WTC11 (cell line): ENCODE measurements at regions not wholly inside any gene's neighbourhood (a gene's known extent, or its start where the extent isn't known, plus 50 kb on each side); places are given as distances from the start of the nearest gene placed in this dataset.

Experiments used
- ATAC-seq: fragments of 200-7000 bp; cut with Tn5 transposase; 2 replicates; pipeline ENCODE4 v1.10.0; 2021; ENCODE audit warnings: mild to moderate bottlenecking, moderate library complexity
- CTCF ChIA-PET: fragments of 300-600 bp; sonication (Branson Sonifier 250); formaldehyde crosslinking; loops from one replicate; lab custom pipeline; 2021; ENCODE audit warnings: antibody characterized with exemption; lab: Charles Lee
- POLR2A ChIA-PET: fragments of 350-600 bp; sonication (Branson Sonifier 250); formaldehyde crosslinking; loops from one replicate; lab custom pipeline; 2021; ENCODE audit warnings: antibody characterized with exemption; lab: Charles Lee
- DNase-seq: peaks from one replicate; pipeline ENCODE4 v3.0.0; 2021; ENCODE audit warnings: low spot score
- H3K27ac Mint-ChIP-seq: 2 replicates; pipeline ENCODE4 v1.8.0; 2021; ENCODE audit warnings: mixed read lengths
- H3K27me3 Mint-ChIP-seq: 2 replicates; pipeline ENCODE4 v1.8.0; 2021; ENCODE audit warnings: low read depth, mild to moderate bottlenecking, moderate library complexity, mixed read lengths
- H3K36me3 Mint-ChIP-seq: 2 replicates; pipeline ENCODE4 v1.8.0; 2021; ENCODE audit warnings: mixed read lengths
- H3K4me1 Mint-ChIP-seq: 2 replicates; pipeline ENCODE4 v1.8.0; 2022; ENCODE audit warnings: mixed read lengths
- H3K4me3 Mint-ChIP-seq: 2 replicates; pipeline ENCODE4 v1.8.0; 2021; ENCODE audit warnings: mild to moderate bottlenecking, moderate library complexity, mixed read lengths
- H3K9me3 Mint-ChIP-seq: 2 replicates; pipeline ENCODE4 v1.8.0; 2021; ENCODE audit warnings: mixed read lengths
- CBFB ChIP-seq: sonication (generic); formaldehyde crosslinking; IDR thresholded peaks from 2 replicates; pipeline ENCODE4 v1.8.1; 2022; ENCODE audit warnings: mild to moderate bottlenecking, low read depth, missing genetic modification reagents
- FOXK1 ChIP-seq: sonication (generic); formaldehyde crosslinking; IDR thresholded peaks from 2 replicates; pipeline ENCODE4 v1.8.0; 2022; ENCODE audit warnings: mild to moderate bottlenecking, moderate library complexity, missing genetic modification reagents
- FOXP1 ChIP-seq: sonication (generic); formaldehyde crosslinking; IDR thresholded peaks from 2 replicates; pipeline ENCODE4 v1.8.0; 2022; ENCODE audit warnings: missing genetic modification reagents, mild to moderate bottlenecking, moderate library complexity, borderline replicate concordance
- IRF2 ChIP-seq: sonication (generic); formaldehyde crosslinking; IDR thresholded peaks from 2 replicates; pipeline ENCODE4 v1.8.0; 2022; ENCODE audit warnings: low read depth, missing genetic modification reagents, borderline replicate concordance
- NFE2L1 ChIP-seq: sonication (generic); formaldehyde crosslinking; IDR thresholded peaks from 2 replicates; pipeline ENCODE4 v1.8.1; 2023; ENCODE audit warnings: missing genetic modification reagents
- NR1H2 ChIP-seq: sonication (generic); formaldehyde crosslinking; IDR thresholded peaks from 2 replicates; pipeline ENCODE4 v1.9.0; 2021; ENCODE audit warnings: mild to moderate bottlenecking, moderate library complexity, missing genetic modification reagents
- RELA ChIP-seq: sonication (generic); formaldehyde crosslinking; IDR thresholded peaks from 2 replicates; pipeline ENCODE4 v1.8.1; 2022; ENCODE audit warnings: missing genetic modification reagents, mild to moderate bottlenecking, borderline replicate concordance
- SMAD3 ChIP-seq: sonication (generic); formaldehyde crosslinking; IDR thresholded peaks from 2 replicates; pipeline ENCODE4 v1.8.0; 2022; ENCODE audit warnings: missing genetic modification reagents, mild to moderate bottlenecking, borderline replicate concordance
- SOX15 ChIP-seq: fragments of 250-450 bp; sonication (Bioruptor Pico); IDR thresholded peaks from 2 replicates; pipeline ENCODE4 v1.9.0; 2021; ENCODE audit warnings: mild to moderate bottlenecking
- SP1 ChIP-seq: sonication (generic); formaldehyde crosslinking; conservative IDR thresholded peaks from 2 replicates; pipeline ENCODE4 v1.8.1; 2022; ENCODE audit warnings: missing genetic modification reagents
- TCF7 ChIP-seq: sonication (generic); formaldehyde crosslinking; IDR thresholded peaks from 2 replicates; pipeline ENCODE4 v1.8.0; 2022; ENCODE audit warnings: mild to moderate bottlenecking, low read depth, missing genetic modification reagents, moderate library complexity
- TEAD1 ChIP-seq: sonication (generic); formaldehyde crosslinking; IDR thresholded peaks from 2 replicates; pipeline ENCODE4 v1.8.0; 2022; ENCODE audit warnings: mild to moderate bottlenecking, missing genetic modification reagents
- TEAD4 ChIP-seq: sonication (generic); formaldehyde crosslinking; IDR thresholded peaks from 2 replicates; pipeline ENCODE4 v1.8.0; 2022; ENCODE audit warnings: mild to moderate bottlenecking, missing genetic modification reagents
- ZNF121 ChIP-seq: sonication (generic); formaldehyde crosslinking; IDR thresholded peaks from 2 replicates; pipeline ENCODE4 v1.8.0; 2023; ENCODE audit warnings: missing genetic modification reagents
- ZNF232 ChIP-seq: sonication (generic); formaldehyde crosslinking; IDR thresholded peaks from 2 replicates; pipeline ENCODE4 v1.8.0; 2022; ENCODE audit warnings: mild to moderate bottlenecking, missing genetic modification reagents
- ZNF263 ChIP-seq: sonication (generic); formaldehyde crosslinking; IDR thresholded peaks from 2 replicates; pipeline ENCODE4 v1.8.1; 2022; ENCODE audit warnings: low read depth, mild to moderate bottlenecking, moderate library complexity, missing genetic modification reagents
- TF ChIP-seq, protein P1 (sequence below): sonication (generic); formaldehyde crosslinking; IDR thresholded peaks from 2 replicates; pipeline ENCODE4 v1.8.0; 2022; ENCODE audit warnings: mild to moderate bottlenecking, missing genetic modification reagents
- TF ChIP-seq, protein P2 (sequence below): fragments of 250-450 bp; sonication (Bioruptor Pico); IDR thresholded peaks from 2 replicates; pipeline ENCODE4 v1.9.0; 2021; ENCODE audit warnings: mild to moderate bottlenecking
- TF ChIP-seq, protein P3 (sequence below): fragments of 250-450 bp; sonication (Bioruptor Pico); IDR thresholded peaks from 2 replicates; pipeline ENCODE4 v2.1.2; 2022; ENCODE audit warnings: mild to moderate bottlenecking, moderate library complexity
- TF ChIP-seq, protein P4 (sequence below): fragments of 250-450 bp; sonication (Bioruptor Pico); conservative IDR thresholded peaks from 2 replicates; pipeline ENCODE4 v1.9.0; 2021; ENCODE audit warnings: mild to moderate bottlenecking
- TF ChIP-seq, protein P5 (sequence below): sonication (generic); formaldehyde crosslinking; IDR thresholded peaks from 2 replicates; pipeline ENCODE4 v1.8.0; 2023; ENCODE audit warnings: missing genetic modification reagents, mild to moderate bottlenecking, borderline replicate concordance
- TF ChIP-seq, protein P6 (sequence below): sonication (generic); formaldehyde crosslinking; IDR thresholded peaks from 2 replicates; pipeline ENCODE4 v1.8.1; 2023; ENCODE audit warnings: mild to moderate bottlenecking, missing genetic modification reagents, moderate library complexity
- TF ChIP-seq, protein P7 (sequence below): sonication (generic); formaldehyde crosslinking; conservative IDR thresholded peaks from 2 replicates; pipeline ENCODE4 v1.8.1; 2022; ENCODE audit warnings: mild to moderate bottlenecking, missing genetic modification reagents

DNA sequence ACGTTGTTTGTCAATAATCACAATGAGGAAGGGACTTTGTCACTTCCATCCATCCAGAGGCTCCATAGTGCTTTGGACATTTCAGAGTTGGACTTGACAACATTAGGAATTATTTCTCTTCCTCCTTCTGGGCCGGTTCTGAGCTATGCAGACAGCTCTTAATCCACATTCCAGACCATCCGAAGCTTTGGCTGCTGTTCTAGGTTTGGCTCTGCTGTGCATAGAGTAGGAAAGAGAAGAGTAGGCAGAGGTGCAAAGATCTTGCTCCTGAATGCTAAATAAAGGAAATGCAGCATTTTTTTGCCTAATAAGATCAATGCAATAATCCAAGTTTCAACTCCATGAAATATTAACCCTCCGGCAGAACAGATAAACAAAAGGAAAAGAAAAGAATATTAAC is 216.3 kb upstream of the PRNP start:
- POLR2A ChIA-PET: no interaction called here

DNA sequence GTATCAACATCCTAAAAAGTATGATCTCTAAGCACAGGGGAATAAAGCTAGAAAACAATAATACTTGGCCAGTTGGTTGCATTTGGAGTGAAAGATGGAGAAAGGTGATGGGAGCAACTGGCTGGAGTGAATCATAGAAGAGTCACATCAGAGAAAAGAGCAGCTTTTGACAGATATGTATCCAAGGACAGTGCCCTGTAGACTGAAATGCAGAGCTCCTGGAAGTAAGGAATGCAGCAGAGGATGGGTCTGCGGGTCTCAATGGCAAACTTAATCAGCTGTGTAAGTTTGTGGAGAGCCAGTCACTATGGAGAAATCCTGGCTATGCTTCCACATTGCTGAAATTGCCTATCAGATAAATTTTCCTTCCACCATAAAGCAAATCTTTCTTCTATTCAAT is 218.1 kb upstream of the PRNP start:
- POLR2A ChIA-PET: no interaction called here
- no peaks in the 10 kb centered on the region for H3K4me1 Mint-ChIP-seq

More for the DNA sequence above, 216.3 kb upstream of the PRNP start:
- TF ChIP-seq TEAD4 (CRISPR knock-in tag): no peak
- no peak for TF ChIP-seq ZNF121 (CRISPR knock-in tag)
- TF ChIP-seq FOXP1 (CRISPR knock-in tag): no peak
- TF ChIP-seq, protein P1, sequence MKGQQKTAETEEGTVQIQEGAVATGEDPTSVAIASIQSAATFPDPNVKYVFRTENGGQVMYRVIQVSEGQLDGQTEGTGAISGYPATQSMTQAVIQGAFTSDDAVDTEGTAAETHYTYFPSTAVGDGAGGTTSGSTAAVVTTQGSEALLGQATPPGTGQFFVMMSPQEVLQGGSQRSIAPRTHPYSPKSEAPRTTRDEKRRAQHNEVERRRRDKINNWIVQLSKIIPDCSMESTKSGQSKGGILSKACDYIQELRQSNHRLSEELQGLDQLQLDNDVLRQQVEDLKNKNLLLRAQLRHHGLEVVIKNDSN (CRISPR knock-in tag): no peak
- TF ChIP-seq SP1 (CRISPR knock-in tag): no peak
- no peak for TF ChIP-seq SMAD3 (CRISPR knock-in tag)
- TF ChIP-seq, protein P2, sequence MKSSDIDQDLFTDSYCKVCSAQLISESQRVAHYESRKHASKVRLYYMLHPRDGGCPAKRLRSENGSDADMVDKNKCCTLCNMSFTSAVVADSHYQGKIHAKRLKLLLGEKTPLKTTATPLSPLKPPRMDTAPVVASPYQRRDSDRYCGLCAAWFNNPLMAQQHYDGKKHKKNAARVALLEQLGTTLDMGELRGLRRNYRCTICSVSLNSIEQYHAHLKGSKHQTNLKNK: no peak
- TF ChIP-seq, protein P3, sequence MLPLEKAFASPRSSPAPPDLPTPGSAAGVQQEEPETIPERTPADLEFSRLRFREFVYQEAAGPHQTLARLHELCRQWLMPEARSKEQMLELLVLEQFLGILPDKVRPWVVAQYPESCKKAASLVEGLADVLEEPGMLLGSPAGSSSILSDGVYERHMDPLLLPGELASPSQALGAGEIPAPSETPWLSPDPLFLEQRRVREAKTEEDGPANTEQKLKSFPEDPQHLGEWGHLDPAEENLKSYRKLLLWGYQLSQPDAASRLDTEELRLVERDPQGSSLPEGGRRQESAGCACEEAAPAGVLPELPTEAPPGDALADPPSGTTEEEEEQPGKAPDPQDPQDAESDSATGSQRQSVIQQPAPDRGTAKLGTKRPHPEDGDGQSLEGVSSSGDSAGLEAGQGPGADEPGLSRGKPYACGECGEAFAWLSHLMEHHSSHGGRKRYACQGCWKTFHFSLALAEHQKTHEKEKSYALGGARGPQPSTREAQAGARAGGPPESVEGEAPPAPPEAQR: no peak
- TF ChIP-seq NR1H2 (CRISPR knock-in tag): no peak
- TF ChIP-seq ZNF263: no peak
- TF ChIP-seq, all 79 proteins: peak for 0
- ATAC-seq: no peak
- Mint-ChIP-seq H3K4me1 (no peaks in the 10 kb centered on the region), H3K36me3 (no peaks in the 10 kb centered on the region), H3K27me3 (no peaks in the 10 kb centered on the region), H3K9me3 (peaks cover 13% of the 10 kb centered on the region; the same call in 1 of the 2 replicates), H3K27ac (no peak overlapping the region), H3K4me3 (no peak overlapping the region)
- no peak for DNase-seq
- CTCF ChIA-PET: interaction anchor here (1.0 kb wide), 1 partner anchor 9 kb away, joined by 5 read pairs; no protein-coding TSS in a partner anchor

More for the DNA sequence above, 218.1 kb upstream of the PRNP start:
- H3K27ac Mint-ChIP-seq: no peak overlapping the region
- no peaks in the 10 kb centered on the region for H3K36me3 Mint-ChIP-seq
- CTCF ChIA-PET: no interaction called here
- TF ChIP-seq FOXP1 (CRISPR knock-in tag) (no peak), IRF2 (no peak), NFE2L1 (CRISPR knock-in tag) (no peak), CBFB (no peak), ZNF232 (CRISPR knock-in tag) (no peak), TEAD4 (CRISPR knock-in tag) (no peak), FOXK1 (no peak), RELA (CRISPR knock-in tag) (no peak), TEAD1 (no peak), TCF7 (CRISPR knock-in tag) (no peak), SOX15 (CRISPR knock-in tag) (no peak)
- TF ChIP-seq, protein P4, sequence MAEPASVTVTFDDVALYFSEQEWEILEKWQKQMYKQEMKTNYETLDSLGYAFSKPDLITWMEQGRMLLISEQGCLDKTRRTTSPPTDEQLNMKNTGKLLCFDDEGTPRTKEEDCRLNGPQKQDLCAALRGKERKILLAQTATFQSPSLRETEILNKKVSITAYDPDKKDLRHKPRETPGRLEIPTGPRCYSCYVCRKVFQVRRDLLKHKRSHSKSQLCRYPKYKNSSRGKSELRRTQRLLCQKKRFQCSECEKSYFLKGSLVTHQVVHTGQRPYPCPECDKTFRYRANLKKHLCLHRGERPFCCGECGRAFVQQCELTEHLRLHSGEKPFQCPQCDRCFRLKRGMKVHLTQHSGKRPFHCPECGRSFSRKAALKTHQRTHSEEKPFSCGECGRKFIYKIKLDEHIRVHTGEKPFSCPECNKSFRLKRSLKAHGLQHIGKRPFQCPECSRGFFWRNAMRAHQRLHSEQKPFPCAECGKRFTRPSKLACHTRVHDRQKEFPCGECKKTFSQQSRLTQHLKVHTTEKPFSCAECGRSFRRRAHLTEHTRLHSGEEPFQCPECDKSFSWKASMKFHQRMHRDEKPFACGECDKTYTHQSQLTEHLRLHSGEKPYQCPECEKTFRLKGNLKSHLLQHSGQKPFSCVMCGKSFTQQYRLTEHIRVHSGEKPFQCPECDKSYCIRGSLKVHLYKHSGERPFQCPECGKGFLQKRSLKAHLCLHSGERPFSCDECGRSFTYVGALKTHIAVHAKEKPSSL (CRISPR knock-in tag): no peak
- TF ChIP-seq, protein P5, sequence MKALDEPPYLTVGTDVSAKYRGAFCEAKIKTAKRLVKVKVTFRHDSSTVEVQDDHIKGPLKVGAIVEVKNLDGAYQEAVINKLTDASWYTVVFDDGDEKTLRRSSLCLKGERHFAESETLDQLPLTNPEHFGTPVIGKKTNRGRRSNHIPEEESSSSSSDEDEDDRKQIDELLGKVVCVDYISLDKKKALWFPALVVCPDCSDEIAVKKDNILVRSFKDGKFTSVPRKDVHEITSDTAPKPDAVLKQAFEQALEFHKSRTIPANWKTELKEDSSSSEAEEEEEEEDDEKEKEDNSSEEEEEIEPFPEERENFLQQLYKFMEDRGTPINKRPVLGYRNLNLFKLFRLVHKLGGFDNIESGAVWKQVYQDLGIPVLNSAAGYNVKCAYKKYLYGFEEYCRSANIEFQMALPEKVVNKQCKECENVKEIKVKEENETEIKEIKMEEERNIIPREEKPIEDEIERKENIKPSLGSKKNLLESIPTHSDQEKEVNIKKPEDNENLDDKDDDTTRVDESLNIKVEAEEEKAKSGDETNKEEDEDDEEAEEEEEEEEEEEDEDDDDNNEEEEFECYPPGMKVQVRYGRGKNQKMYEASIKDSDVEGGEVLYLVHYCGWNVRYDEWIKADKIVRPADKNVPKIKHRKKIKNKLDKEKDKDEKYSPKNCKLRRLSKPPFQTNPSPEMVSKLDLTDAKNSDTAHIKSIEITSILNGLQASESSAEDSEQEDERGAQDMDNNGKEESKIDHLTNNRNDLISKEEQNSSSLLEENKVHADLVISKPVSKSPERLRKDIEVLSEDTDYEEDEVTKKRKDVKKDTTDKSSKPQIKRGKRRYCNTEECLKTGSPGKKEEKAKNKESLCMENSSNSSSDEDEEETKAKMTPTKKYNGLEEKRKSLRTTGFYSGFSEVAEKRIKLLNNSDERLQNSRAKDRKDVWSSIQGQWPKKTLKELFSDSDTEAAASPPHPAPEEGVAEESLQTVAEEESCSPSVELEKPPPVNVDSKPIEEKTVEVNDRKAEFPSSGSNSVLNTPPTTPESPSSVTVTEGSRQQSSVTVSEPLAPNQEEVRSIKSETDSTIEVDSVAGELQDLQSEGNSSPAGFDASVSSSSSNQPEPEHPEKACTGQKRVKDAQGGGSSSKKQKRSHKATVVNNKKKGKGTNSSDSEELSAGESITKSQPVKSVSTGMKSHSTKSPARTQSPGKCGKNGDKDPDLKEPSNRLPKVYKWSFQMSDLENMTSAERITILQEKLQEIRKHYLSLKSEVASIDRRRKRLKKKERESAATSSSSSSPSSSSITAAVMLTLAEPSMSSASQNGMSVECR (CRISPR knock-in tag): no peak
- TF ChIP-seq, protein P2: no peak
- TF ChIP-seq, protein P6, sequence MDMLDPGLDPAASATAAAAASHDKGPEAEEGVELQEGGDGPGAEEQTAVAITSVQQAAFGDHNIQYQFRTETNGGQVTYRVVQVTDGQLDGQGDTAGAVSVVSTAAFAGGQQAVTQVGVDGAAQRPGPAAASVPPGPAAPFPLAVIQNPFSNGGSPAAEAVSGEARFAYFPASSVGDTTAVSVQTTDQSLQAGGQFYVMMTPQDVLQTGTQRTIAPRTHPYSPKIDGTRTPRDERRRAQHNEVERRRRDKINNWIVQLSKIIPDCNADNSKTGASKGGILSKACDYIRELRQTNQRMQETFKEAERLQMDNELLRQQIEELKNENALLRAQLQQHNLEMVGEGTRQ (CRISPR knock-in tag): no peak
- TF ChIP-seq, protein P7, sequence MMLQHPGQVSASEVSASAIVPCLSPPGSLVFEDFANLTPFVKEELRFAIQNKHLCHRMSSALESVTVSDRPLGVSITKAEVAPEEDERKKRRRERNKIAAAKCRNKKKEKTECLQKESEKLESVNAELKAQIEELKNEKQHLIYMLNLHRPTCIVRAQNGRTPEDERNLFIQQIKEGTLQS (CRISPR knock-in tag): no peak
- ATAC-seq (no peak), DNase-seq (no peak)
- no peak overlapping the region for H3K4me3 Mint-ChIP-seq
- peaks cover 13% of the 10 kb centered on the region; the same call in 1 of the 2 replicates for H3K9me3 Mint-ChIP-seq
- H3K27me3 Mint-ChIP-seq: no peaks in the 10 kb centered on the region
